GM18909 (cell line): ENCODE measurements at regions not wholly inside any gene's neighbourhood (a gene's known extent, or its start where the extent isn't known, plus 50 kb on each side); places are given as distances from the start of the nearest gene placed in this dataset.

ENCODE experiments used
- ATAC-seq: cut with Tn5 transposase; IDR thresholded peaks from one replicate; pipeline ENCODE4 v1.9.1; 2021; ENCODE audit warnings: mild to moderate bottlenecking; ENCODE audit not compliant: unreplicated experiment, poor library complexity

GRCh38 chr22:48897645-48898370, 929.9 kb downstream of the BRD1 start:
- no peak for ATAC-seq

GRCh38 chr22:48896766-48897644, 930.7 kb downstream of the BRD1 start:
- no peak for ATAC-seq

GRCh38 chr22:48895831-48896765, 931.6 kb downstream of the BRD1 start:
- ATAC-seq = no peak

GRCh38 chr22:48895336-48895735, 932.3 kb downstream of the BRD1 start:
- ATAC-seq = no peak

GRCh38 chr22:48894804-48895250, 932.8 kb downstream of the BRD1 start:
- no peak for ATAC-seq

GRCh38 chr22:48894064-48894671, 933.5 kb downstream of the BRD1 start:
- ATAC-seq = no peak

GRCh38 chr22:48893288-48894063, 934.2 kb downstream of the BRD1 start:
- ATAC-seq = no peak

GRCh38 chr22:48892578-48893287, 934.9 kb downstream of the BRD1 start:
- ATAC-seq = no peak

GRCh38 chr22:48891688-48892577, 935.7 kb downstream of the BRD1 start:
- no peak for ATAC-seq

- ATAC-seq = no peak
Observed at GRCh38 chr22:48890693-48891554, 936.7 kb downstream of the BRD1 start.

- no peak for ATAC-seq
Observed at GRCh38 chr22:48889887-48890692, 937.6 kb downstream of the BRD1 start.

- ATAC-seq = no peak
Observed at GRCh38 chr22:48889209-48889830, 938.4 kb downstream of the BRD1 start.

- no peak for ATAC-seq
Observed at GRCh38 chr22:48888466-48889208, 939.0 kb downstream of the BRD1 start.

GRCh38 chr22:48887394-48888332, 940.0 kb downstream of the BRD1 start:
- no peak for ATAC-seq
